Body of pancreas (tissue), 4 donors: ENCODE measurements at regions not wholly inside any gene's neighbourhood (a gene's known extent, or its start where the extent isn't known, plus 50 kb on each side); places are given as distances from the start of the nearest gene placed in this dataset.

ENCODE experiments used
- CTCF ChIP-seq, 7 experiments: fragments of 450-650 bp in 4 of 7; fragments of 200-600 bp in 3 of 7; sonication (generic) in 3 of 7; IDR thresholded peaks; one replicate each; pipeline ENCODE4 v1.5.1; 2016 to 2019; ENCODE audit warnings: antibody characterized with exemption in 7 of 7
- POLR2A ChIP-seq, 3 donors: fragments of 450-650 bp; IDR thresholded peaks; one replicate each; pipeline ENCODE4 v1.6.1; 2016; ENCODE audit warnings: antibody characterized with exemption in 3 of 3, mild to moderate bottlenecking in 2 of 3

DNA sequence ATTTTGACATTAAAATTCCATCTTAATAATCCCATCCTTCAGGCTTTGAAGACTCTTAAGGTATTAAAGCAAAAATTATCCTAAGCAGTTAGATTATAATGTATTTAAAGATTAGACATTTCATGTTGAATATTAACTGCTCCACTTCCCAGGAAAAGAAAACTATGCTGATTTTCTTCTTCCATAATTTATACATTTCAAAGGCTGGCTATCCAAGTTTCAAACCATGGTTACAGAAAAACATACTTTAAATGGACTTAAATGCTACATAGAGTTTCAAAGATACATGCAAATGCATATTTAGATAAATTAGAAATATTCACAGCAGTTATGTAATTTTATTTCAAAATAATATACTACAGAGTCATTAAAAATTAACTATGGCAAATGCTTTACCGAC is 1505.6 kb upstream of the ZEB2 start:
- TF ChIP-seq POLR2A (IDR thresholded peaks at IDR 0.05) (no peak), CTCF (IDR thresholded peaks at IDR 0.05) (no peak)
